HFFc6 (cell line): ENCODE measurements at regions not wholly inside any gene's neighbourhood (a gene's known extent, or its start where the extent isn't known, plus 50 kb on each side); places are given as distances from the start of the nearest gene placed in this dataset.
"Not testable (repeated sequence)": the region's sequence is repeated elsewhere in the genome, so short reads cannot be mapped to it uniquely, and the experiment has no call there.

ENCODE experiments used
- DNase-seq: peaks from one replicate; pipeline ENCODE4 v3.0.0-alpha.2; 2018
- H3K27ac Mint-ChIP-seq: 2 replicates; pipeline ENCODE4 v1.8.0; 2020; ENCODE audit warnings: mild to moderate bottlenecking, mixed read lengths
- H3K27me3 Mint-ChIP-seq: 2 replicates; pipeline ENCODE4 v1.8.0; 2021; ENCODE audit warnings: mild to moderate bottlenecking, moderate library complexity, mixed read lengths; ENCODE audit not compliant: insufficient read depth
- H3K36me3 Mint-ChIP-seq: 2 replicates; pipeline ENCODE4 v1.8.0; 2021; ENCODE audit warnings: low read depth, mixed read lengths
- H3K4me1 Mint-ChIP-seq: 2 replicates; pipeline ENCODE4 v1.8.0; 2020; ENCODE audit warnings: low read depth, mixed read lengths
- H3K4me3 Mint-ChIP-seq: 2 replicates; pipeline ENCODE4 v1.8.0; 2020; ENCODE audit warnings: mild to moderate bottlenecking, moderate library complexity, mixed read lengths
- H3K9me3 Mint-ChIP-seq: 2 replicates; pipeline ENCODE4 v1.8.0; 2020; ENCODE audit warnings: mild to moderate bottlenecking, mixed read lengths
- CTCF ChIP-seq: fragments of 200-600 bp; sonication (generic); IDR thresholded peaks from 2 replicates; pipeline ENCODE4 v1.5.0; 2021; ENCODE audit warnings: antibody characterized with exemption, mild to moderate bottlenecking

GRCh38 chr1:219074084-219074728 lies 99.5 kb upstream of the LYPLAL1 start:
- Mint-ChIP-seq H3K27me3 (peaks cover 2% of the 10 kb centered on the region; the same call in 1 of the 2 replicates), H3K4me3 (no peak overlapping the region), H3K4me1 (no peaks in the 10 kb centered on the region)

GRCh38 chr1:219075121-219075879 lies 98.4 kb upstream of the LYPLAL1 start:
- no peak overlapping the region for H3K27ac Mint-ChIP-seq
- H3K9me3 Mint-ChIP-seq, result peaks cover 4% of the 10 kb centered on the region; the same call in 1 of the 2 replicates
- H3K4me3 Mint-ChIP-seq, result no peak overlapping the region
- no peak for TF ChIP-seq CTCF
- peaks cover 10% of the 10 kb centered on the region; the same call in 1 of the 2 replicates for H3K36me3 Mint-ChIP-seq
- DNase-seq, result no peak
- no peaks in the 10 kb centered on the region for H3K4me1 Mint-ChIP-seq
- H3K27me3 Mint-ChIP-seq, result peaks cover 2% of the 10 kb centered on the region; the same call in 1 of the 2 replicates

More at GRCh38 chr1:219074084-219074728, 99.5 kb upstream of the LYPLAL1 start:
- TF ChIP-seq CTCF, result no peak
- peaks cover 4% of the 10 kb centered on the region; the same call in 1 of the 2 replicates for H3K9me3 Mint-ChIP-seq
- no peak overlapping the region for H3K27ac Mint-ChIP-seq
- no peak for DNase-seq
- H3K36me3 Mint-ChIP-seq, result peaks cover 10% of the 10 kb centered on the region; the same call in 1 of the 2 replicates

GRCh38 chr1:219076326-219076937 lies 97.2 kb upstream of the LYPLAL1 start:
- no peak overlapping the region for H3K4me3 Mint-ChIP-seq
- H3K4me1 Mint-ChIP-seq, result no peaks in the 10 kb centered on the region

GRCh38 chr1:219077767-219078166 lies 95.9 kb upstream of the LYPLAL1 start:
- not testable (repeated sequence) for H3K4me3 Mint-ChIP-seq, H3K36me3 Mint-ChIP-seq, H3K9me3 Mint-ChIP-seq, H3K4me1 Mint-ChIP-seq, H3K27ac Mint-ChIP-seq, DNase-seq, H3K27me3 Mint-ChIP-seq

More at GRCh38 chr1:219076326-219076937, 97.2 kb upstream of the LYPLAL1 start:
- peaks cover 2% of the 10 kb centered on the region; the same call in 1 of the 2 replicates for H3K27me3 Mint-ChIP-seq
- no peaks in the 10 kb centered on the region for H3K9me3 Mint-ChIP-seq
- no peak overlapping the region for H3K27ac Mint-ChIP-seq
- DNase-seq, result no peak
- TF ChIP-seq CTCF, result no peak
- H3K36me3 Mint-ChIP-seq, result peaks cover 6% of the 10 kb centered on the region; the same call in 1 of the 2 replicates

GRCh38 chr1:219081943-219082925 lies 91.4 kb upstream of the LYPLAL1 start:
- peaks cover 2% of the 10 kb centered on the region; the same call in 1 of the 2 replicates for H3K27me3 Mint-ChIP-seq
- H3K4me3 Mint-ChIP-seq, result no peak overlapping the region
- no peaks in the 10 kb centered on the region for H3K36me3 Mint-ChIP-seq
- TF ChIP-seq CTCF, result no peak
- H3K9me3 Mint-ChIP-seq, result no peaks in the 10 kb centered on the region
- DNase-seq, result no peak
- no peak overlapping the region for H3K27ac Mint-ChIP-seq
- peaks cover 46% of the 10 kb centered on the region for H3K4me1 Mint-ChIP-seq
